B cell (primary cell): ENCODE measurements at regions not wholly inside any gene's neighbourhood (a gene's known extent, or its start where the extent isn't known, plus 50 kb on each side); places are given as distances from the start of the nearest gene placed in this dataset.

Experiments
- CTCF ChIP-seq: fragments of 200-600 bp; IDR thresholded peaks from one replicate; pipeline ENCODE4 v1.8.0; 2022; ENCODE audit warnings: antibody characterized with exemption, mild to moderate bottlenecking
- EZH2 ChIP-seq: IDR thresholded peaks from 2 replicates; pipeline ENCODE4 v1.6.1; 2012; ENCODE audit warnings: borderline replicate concordance, low read depth, mild to moderate bottlenecking, moderate library complexity, low read length; ENCODE audit not compliant: insufficient read depth, poor library complexity, severe bottlenecking

GRCh38 chr2:71790226-71791060 lies 337.1 kb downstream of the DYSF start:
- no peak for TF ChIP-seq CTCF
- no peak for TF ChIP-seq EZH2
